Natural killer cell (primary cell): ENCODE measurements at regions not wholly inside any gene's neighbourhood (a gene's known extent, or its start where the extent isn't known, plus 50 kb on each side); places are given as distances from the start of the nearest gene placed in this dataset.

Experiments
- ATAC-seq, 3 donors: fragments of 150-1000 bp in 2 of 3; fragments of 200-7000 bp in 1 of 3; cut with Tn5 transposase; 1 replicate in 1 of 3; 2 replicates in 2 of 3; pipeline ENCODE4 v1.10.0; 2021; ENCODE audit warnings: mild to moderate bottlenecking in 2 of 3, moderate library complexity in 2 of 3
- DNase-seq, 2 donors: peaks; one replicate each; pipeline versions ENCODE4 v3.0.0 to v3.0.0-alpha.2; 2013 to 2021; ENCODE audit warnings: mixed read lengths in 1 of 2
- H3K27ac ChIP-seq: one replicate; pipeline ENCODE4 v1.5.1; 2013; ENCODE audit warnings: mild to moderate bottlenecking, low read length
- H3K27me3 ChIP-seq: one replicate; pipeline ENCODE4 v1.6.1; 2013; ENCODE audit warnings: low read length; ENCODE audit not compliant: control insufficient read depth, insufficient read depth
- H3K36me3 ChIP-seq: one replicate; pipeline ENCODE4 v1.6.1; 2013; ENCODE audit warnings: low read length; ENCODE audit not compliant: control insufficient read depth, insufficient read depth
- H3K4me1 ChIP-seq: one replicate; pipeline ENCODE4 v1.6.1; 2013; ENCODE audit warnings: low read length; ENCODE audit not compliant: control insufficient read depth, insufficient read depth
- H3K4me3 ChIP-seq: one replicate; pipeline ENCODE4 v1.5.1; 2013; ENCODE audit warnings: low read length
- H3K9me3 ChIP-seq: one replicate; pipeline ENCODE4 v1.6.1; 2013; ENCODE audit warnings: low read length; ENCODE audit not compliant: control insufficient read depth, insufficient read depth
- H3K27ac Mint-ChIP-seq, 2 donors: one replicate each; pipeline ENCODE4 v1.8.0; 2022; ENCODE audit warnings: mild to moderate bottlenecking in 2 of 2, mixed read lengths in 2 of 2, moderate library complexity in 1 of 2
- H3K27me3 Mint-ChIP-seq, 2 donors: one replicate each; pipeline ENCODE4 v1.8.0; 2022; ENCODE audit warnings: low read depth in 2 of 2, mixed read lengths in 2 of 2
- H3K36me3 Mint-ChIP-seq: one replicate; pipeline ENCODE4 v1.8.0; 2022; ENCODE audit warnings: mixed read lengths
- H3K4me1 Mint-ChIP-seq, 2 donors: one replicate each; pipeline ENCODE4 v1.8.0; 2022; ENCODE audit warnings: mixed read lengths in 2 of 2
- H3K4me3 Mint-ChIP-seq: one replicate; pipeline ENCODE4 v1.8.0; 2022; ENCODE audit warnings: mild to moderate bottlenecking, moderate library complexity, mixed read lengths
- H3K9me3 Mint-ChIP-seq, 2 donors: one replicate each; pipeline ENCODE4 v1.8.0; 2022; ENCODE audit warnings: mixed read lengths in 2 of 2
- CTCF ChIP-seq: fragments of 200-600 bp; IDR thresholded peaks from one replicate; pipeline ENCODE4 v1.8.0; 2022; ENCODE audit warnings: antibody characterized with exemption
- WGBS: methylation state at CpG from one replicate; pipeline ENCODE4 v1.1.7; 2013; ENCODE audit warnings: missing lambda C conversion rate; ENCODE audit not compliant: insufficient coverage; 5-methylcytosine and 5-hydroxymethylcytosine counted together
- intact Hi-C: fragments of 100-400 bp; cut with micrococcal nuclease; formaldehyde crosslinking; loops from one replicate; pipeline ENCODE4 v1.14.2; 2022

- H3K4me1 Mint-ChIP-seq = no peaks in the 10 kb centered on the region
- H3K36me3 ChIP-seq = no peaks in the 10 kb centered on the region
- H3K4me3 Mint-ChIP-seq = no peak overlapping the region
- H3K9me3 Mint-ChIP-seq = no peaks in the 10 kb centered on the region
- peaks cover 0 to 5% of the 10 kb centered on the region in 2 donors for H3K27me3 Mint-ChIP-seq
- H3K27ac Mint-ChIP-seq = no peak overlapping the region
- no peaks in the 10 kb centered on the region for H3K9me3 ChIP-seq
- 98% methylated on average over 4 of the region's 4 CpGs for WGBS
- H3K4me1 ChIP-seq = no peaks in the 10 kb centered on the region
- H3K27ac ChIP-seq = no peak overlapping the region
- no peak for TF ChIP-seq CTCF
- DNase-seq (no peak), ATAC-seq (no peak)
- no peaks in the 10 kb centered on the region for H3K27me3 ChIP-seq
- intact Hi-C loops = no loop called here
- H3K36me3 Mint-ChIP-seq = no peaks in the 10 kb centered on the region
- H3K4me3 ChIP-seq = no peak overlapping the region
These were observed 659.8 kb downstream of the IRX1 start for GRCh38 chr5:4255441-4255840.

GRCh38 chr5:4258170-4258569 lies 662.5 kb downstream of the IRX1 start:
- H3K36me3 Mint-ChIP-seq = no peaks in the 10 kb centered on the region
- no peaks in the 10 kb centered on the region for H3K4me1 ChIP-seq
- WGBS = 90% methylated on average over 4 of the region's 4 CpGs
- H3K27me3 Mint-ChIP-seq = peaks cover 0 to 8% of the 10 kb centered on the region in 2 donors
- no peaks in the 10 kb centered on the region for H3K27me3 ChIP-seq
- peaks cover 5% of the 10 kb centered on the region for H3K9me3 ChIP-seq
- H3K27ac Mint-ChIP-seq = no peak overlapping the region
- H3K36me3 ChIP-seq = no peaks in the 10 kb centered on the region
- H3K4me1 Mint-ChIP-seq = no peaks in the 10 kb centered on the region
- H3K4me3 Mint-ChIP-seq = no peak overlapping the region
- no peak for TF ChIP-seq CTCF
- H3K9me3 Mint-ChIP-seq = peaks cover 0 to 5% of the 10 kb centered on the region in 2 donors
- H3K4me3 ChIP-seq = no peak overlapping the region
- ATAC-seq (no peak), DNase-seq (no peak)
- intact Hi-C loops = no loop called here
- H3K27ac ChIP-seq = no peak overlapping the region

DNA sequence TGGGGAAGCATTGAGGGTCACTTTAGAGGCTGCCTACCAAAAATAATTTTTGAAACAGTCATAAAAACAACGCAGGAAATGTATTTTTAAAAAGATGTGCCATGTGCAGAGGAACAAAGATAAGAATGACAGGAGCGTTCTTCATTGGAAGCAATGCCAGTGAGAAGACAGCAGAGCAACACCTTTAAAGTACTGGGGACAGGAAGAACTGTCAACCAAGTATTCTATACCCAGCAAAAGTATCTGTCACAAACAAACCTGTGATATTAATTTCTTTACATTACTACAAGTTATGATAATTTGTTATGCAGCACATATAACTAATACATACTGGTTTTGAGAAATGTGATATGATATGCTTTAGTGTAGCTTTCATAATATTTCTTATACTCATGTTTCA lies 675.6 kb downstream of the IRX1 start:
- Histone ChIP-seq H3K4me1 (no peaks in the 10 kb centered on the region), H3K4me3 (no peak overlapping the region), H3K36me3 (no peaks in the 10 kb centered on the region), H3K27me3 (no peaks in the 10 kb centered on the region), H3K9me3 (no peaks in the 10 kb centered on the region), H3K27ac (no peak overlapping the region)
- Mint-ChIP-seq H3K9me3 (peaks cover 2 to 9% of the 10 kb centered on the region in 2 donors), H3K27me3 (no peaks in the 10 kb centered on the region), H3K4me1 (no peaks in the 10 kb centered on the region), H3K4me3 (no peak overlapping the region), H3K36me3 (no peaks in the 10 kb centered on the region), H3K27ac (no peak overlapping the region)
- TF ChIP-seq CTCF = no peak
- intact Hi-C loops = no loop called here
- DNase-seq (no peak), ATAC-seq (no peak)
- 83% methylated on average over 2 of the region's 2 CpGs for WGBS

DNA sequence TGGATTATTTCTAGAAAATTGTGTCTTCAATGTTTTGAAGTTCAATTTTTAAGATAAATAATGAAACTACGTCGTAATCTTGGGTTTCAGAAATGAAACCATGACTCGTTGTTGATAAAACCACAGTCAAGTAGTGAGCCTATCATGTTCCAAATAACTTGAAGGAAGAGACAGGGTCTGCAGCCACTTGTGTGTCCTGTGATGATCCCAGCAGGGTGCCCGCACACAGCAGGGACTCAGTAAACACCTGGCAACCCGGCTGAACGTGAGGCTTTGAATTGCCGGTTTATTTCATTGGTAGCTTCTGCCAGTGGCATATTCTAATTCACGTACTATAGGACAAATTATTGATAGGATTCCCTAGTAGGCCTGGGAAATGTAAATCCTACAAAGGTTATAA lies 679.6 kb downstream of the IRX1 start:
- Histone ChIP-seq H3K27ac (no peak overlapping the region), H3K4me3 (no peak overlapping the region), H3K9me3 (peaks cover 6% of the 10 kb centered on the region), H3K4me1 (no peaks in the 10 kb centered on the region), H3K27me3 (no peaks in the 10 kb centered on the region), H3K36me3 (no peaks in the 10 kb centered on the region)
- TF ChIP-seq CTCF = no peak
- H3K4me1 Mint-ChIP-seq = no peaks in the 10 kb centered on the region
- WGBS = 56% methylated on average over 8 of the region's 8 CpGs
- DNase-seq (no peak), ATAC-seq (no peak)
- intact Hi-C loops = no loop called here
- no peak overlapping the region for H3K27ac Mint-ChIP-seq
- no peak overlapping the region for H3K4me3 Mint-ChIP-seq
- H3K27me3 Mint-ChIP-seq = no peaks in the 10 kb centered on the region
- peaks cover 2 to 3% of the 10 kb centered on the region in 2 donors for H3K9me3 Mint-ChIP-seq
- H3K36me3 Mint-ChIP-seq = no peaks in the 10 kb centered on the region
